ENCODE measurements at regions not wholly inside any gene's neighbourhood (a gene's known extent, or its start where the extent isn't known, plus 50 kb on each side); places are given as distances from the start of the nearest gene placed in this dataset.
"Not testable (repeated sequence)": the region's sequence is repeated elsewhere in the genome, so short reads cannot be mapped to it uniquely, and the experiment has no call there.

DNA sequence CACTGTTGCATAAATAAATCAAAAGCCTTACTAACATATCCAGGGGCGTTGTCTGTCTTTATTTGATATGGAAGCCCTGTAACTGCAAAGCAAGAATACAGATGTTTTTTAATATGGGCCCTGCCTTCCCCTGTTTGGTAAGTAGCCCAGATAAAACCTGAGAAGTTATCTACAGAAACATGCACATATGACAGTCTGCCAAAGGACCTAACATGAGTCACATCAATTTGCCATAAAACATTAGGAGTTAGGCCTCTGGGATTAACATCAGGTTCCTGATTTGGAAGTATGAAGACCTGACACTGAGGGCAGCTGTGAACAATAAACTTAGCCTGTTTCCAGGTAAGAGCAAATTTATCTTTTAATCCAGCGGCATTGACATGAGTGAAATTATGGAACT, 1588.8 kb downstream of the REEP3 start:
- DNase-seq, result no peak

DNA sequence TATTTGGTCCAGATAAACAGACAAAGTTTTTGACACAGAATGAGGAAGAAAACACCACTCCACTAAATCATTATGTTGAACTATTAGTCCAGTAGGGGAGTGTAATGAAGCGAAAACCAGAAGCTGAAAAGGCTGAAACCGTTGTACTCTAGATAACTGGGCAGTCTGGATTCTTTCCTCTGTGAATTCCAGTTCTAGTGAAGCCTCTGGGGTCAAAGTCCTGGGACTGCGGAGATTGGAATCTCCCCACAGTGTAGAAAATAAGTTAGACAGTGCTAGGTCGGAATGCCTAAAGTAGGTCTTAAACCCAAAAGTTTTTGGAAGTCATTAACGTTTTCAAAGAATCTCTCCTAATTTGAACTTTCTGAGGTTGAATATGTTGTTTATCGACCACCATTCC, 1589.9 kb downstream of the REEP3 start:
- DNase-seq, result not testable (repeated sequence)

DNA sequence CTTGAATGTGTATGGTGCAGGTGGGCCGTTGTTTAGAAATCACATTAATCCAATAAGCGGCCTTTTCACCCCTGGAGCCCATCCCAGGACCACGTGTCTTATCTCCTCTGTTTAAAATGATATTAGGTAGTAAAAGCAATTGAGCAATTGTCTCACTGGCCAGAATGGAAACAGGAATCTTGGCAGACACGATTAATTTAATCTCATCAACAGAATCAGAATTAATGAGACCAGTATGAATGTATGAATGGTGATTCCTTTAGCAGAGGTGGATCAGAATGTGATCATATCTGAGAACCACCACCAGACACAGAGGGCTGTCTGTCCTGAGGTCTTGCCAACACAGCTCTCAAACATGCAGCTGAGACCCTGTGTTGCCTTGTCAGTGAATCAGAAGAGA, 1591.4 kb downstream of the REEP3 start:
- no peak for DNase-seq

DNA sequence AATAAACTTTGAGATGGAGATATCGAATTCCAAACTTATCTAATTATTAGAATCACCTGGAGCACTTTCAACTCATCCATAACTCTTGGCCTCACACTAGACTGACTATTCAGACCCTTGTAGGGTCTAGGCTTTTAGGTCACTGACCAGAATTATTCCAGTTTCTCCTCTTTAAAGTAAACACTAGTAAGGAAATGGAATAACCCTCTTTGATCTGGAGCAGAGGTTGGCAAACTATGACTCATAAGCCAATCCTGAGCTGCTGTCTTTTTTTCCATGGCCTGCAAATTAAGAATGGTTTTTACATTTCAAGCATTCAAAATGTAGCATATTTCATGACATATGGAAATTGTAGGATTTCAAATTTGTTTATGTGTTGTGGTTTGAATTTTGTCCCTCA, 1601.9 kb downstream of the REEP3 start:
- no peak for DNase-seq

DNA sequence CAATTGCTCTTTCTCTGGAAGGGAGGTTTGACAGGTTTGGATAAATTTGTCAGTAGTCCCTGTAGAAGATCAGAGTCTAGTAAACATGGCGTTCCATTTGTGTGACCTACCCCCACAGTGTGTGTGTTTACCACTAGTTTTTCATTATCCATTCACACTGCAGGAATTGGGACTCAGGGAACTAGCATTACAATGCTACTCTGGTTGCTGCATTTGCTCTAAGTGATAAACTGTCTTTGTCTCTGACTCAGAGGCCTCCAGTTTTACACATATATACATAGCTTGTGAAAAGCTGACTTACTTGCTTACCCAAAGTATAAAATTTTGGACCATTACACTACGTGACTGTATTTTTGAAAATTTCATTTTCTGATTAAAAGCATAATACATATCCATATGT, 1604.0 kb downstream of the REEP3 start:
- no peak for DNase-seq

DNA sequence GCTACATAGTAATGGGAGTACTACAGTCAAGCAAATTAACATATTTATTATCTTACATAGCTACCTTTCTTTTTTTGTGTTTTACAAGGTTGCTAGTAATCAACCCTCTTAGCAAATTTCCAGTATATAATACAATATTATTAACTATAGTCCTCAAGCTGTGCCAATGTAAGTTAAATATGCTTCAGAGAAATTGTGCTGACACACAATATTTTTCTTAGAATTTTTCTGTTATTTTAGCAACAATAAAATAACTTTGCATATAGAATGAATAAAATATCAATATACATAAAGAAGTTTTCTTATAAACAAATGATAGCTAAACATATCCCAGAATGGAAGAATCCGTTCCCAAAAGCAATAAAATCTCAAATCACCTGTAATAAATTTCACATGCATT, 1605.1 kb downstream of the REEP3 start:
- DNase-seq, result no peak

DNA sequence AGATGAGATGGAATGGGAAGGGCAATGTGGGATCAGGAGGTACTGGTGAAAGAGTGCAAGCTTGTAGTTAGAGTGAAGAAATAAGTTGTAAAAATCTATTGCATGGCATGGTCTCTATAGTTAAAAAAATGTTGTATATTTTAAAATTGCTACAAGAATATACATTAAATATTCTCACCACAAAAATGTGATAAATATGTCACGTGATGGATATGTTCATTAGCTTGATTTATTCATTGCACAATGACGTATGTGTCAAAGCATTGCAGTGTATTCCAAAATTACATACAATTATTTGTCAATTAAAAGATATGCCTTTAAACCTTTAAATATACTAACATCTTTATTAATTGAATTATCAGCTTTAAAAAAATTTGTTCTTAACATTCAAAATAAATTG, 1607.1 kb downstream of the REEP3 start:
- no peak for DNase-seq

DNA sequence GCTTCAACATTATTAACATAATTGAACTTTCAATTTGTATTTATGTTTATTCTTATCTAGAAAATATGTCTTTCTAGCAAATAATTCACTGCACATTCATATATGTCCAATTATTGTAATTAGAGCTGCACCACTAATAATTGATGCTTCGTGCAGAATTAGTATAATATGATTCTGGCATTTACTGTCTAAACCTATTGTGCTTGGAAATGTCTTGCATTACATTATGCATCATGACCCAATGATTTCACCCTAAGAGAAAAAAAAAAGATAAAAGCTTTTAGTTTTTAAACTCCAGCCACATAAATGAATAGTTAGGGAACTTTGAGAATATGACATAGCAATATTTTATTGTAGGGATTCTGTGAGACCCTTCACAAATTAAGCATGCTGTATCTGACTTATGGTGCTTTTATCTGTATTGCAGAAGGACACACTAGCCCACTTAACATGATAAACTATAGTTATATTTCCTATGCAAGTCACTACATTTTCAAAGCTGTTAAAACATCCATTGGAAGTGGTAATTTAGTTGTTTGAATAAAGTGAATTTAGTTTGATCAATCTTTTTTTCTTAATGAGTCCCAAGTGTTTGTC, 1609.1 kb downstream of the REEP3 start:
- no peak for DNase-seq

DNA sequence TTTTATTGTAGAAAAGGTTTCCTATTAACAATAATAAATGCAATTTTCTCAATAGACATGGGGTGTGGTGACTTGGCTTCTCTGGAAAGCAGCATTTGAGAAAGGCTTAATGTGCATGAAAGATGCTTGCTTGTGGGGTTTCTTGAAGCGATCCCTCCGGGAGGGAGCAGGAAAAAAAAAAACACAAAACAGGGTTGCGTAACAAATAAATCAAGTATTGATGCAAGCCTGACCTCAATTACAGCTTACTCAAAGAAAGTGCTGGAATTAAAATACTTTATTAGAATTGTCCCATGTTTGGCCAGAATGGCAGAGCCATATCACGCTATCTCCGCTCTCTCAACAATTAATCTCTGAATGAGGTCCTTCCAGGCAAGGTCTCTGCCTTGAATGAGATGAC, 1612.5 kb downstream of the REEP3 start:
- no peak for DNase-seq

DNA sequence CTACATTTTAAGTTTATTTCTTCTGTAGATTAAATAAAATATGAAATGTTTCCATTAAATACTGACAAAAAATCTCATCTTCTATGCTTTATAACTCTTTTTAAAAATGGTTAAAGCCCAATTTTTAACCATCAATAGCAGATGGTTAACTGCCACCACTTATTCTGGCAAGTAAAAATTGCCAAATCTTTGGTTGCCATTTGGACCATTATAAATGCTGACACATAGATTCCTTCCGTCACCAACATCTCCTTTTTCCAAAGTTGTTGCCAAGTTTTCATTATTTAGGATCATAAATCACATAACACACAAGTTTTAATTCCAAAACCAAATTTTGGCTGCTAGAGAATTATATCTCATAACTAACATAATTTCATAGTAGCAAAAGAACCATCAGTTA, 1614.3 kb downstream of the REEP3 start:
- DNase-seq, result no peak

DNA sequence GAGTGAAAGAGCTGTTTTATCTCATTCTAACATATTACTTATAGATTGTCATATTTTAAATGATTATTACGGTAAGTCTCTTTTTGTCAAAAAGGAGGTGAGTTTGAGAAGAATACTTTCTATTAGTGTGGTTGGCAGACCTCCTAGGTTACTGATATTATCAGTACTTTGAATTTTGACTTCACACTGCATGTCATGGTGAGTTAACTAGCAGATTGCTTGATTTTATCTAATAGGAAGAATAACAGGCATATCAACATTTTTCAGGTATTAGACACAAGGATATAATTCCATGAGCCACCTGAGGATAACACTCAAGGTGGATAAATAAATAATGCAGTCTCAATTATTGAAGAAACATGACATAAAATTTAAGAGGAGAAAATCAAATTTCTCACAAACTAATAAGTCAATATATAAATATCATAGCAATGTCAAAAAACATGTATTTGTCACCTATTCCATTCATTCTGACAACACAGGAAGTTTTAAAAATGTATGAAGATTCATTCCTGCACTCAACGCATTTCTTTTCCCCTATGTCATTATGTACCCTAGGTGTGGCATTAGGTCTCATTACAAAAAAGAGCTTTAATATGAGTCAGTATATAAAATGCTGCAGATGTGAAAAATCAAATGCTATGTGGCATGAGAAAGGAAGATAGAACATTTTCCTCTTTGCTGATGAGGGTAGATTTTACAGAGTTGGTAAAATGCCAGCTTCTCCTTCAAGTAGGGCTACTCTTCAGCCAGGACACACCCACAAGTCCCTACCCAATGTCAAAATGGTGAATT, 1621.6 kb downstream of the REEP3 start:
- DNase-seq, result no peak

DNA sequence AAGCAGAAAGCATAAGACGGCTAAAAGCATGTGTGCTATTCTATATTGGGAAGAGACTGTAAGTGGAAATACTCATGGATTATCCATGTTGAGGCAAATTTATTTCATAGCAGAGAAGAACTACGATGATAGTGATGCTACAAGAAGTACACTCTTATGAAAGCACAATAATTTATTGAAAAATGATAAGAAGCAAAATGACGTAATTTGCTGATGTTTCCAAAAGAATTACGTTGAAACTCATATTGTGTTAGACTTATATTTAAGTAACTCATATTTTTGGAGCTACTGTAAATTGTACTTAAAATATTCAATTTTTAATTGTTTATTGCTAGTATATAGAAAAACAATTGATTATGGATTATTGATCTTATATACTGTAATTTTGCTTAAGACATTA, 1622.5 kb downstream of the REEP3 start:
- no peak for DNase-seq

DNA sequence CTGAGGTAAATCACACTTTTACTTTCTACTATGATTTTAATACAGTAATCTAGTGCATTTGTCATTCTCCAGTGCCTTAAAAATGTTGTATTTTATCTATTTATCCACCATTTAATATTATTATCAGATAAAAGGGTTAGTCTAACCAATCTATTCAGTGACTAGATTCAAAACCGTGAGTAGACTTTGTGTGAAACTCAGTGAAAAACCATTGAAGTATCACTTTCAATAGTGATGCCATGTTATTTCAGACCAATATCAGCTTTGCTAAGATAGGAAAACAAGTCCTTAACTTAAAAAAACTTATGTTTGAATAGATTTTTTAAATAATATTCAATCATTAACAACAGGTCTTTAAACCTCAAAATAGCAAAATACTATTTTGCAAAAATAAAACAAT, 1628.7 kb downstream of the REEP3 start:
- DNase-seq, result no peak

DNA sequence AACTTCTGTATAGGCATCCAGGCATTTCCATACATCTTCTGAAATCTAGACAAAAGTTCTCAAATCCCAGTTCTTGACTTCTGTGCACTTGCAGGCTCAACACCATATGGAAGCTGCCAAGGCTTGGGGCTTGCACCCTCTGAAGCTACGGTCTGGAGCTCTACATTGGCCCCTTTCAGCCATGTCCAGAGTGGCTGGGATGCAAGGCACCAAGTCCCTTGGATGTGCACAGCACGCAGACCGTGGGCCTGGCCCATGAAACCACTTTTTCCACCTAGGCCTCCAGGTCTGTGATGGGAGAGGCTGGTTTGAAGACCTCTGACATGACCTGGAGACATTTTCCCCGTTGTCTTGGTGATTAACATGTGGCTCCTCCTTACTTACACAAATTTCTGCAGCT, 1645.1 kb downstream of the REEP3 start:
- DNase-seq, result no peak

DNA sequence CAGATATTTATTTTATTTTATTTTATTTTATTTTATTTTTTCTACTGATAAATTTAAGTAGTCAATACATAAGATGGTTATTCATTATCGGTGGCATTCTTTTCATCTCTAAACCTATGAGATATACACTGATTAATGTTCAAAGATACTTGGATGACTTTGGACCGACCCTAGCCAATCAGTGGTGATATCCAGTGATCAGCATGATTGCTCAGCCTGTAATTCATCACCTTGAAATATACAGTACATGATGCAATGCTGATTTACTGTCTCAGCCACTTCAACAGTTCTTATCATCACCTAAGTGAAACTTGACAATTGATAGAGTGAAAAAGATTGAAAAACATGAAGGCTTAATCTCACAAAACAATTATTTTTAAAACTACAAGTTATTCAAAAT, 1651.0 kb downstream of the REEP3 start:
- no peak for DNase-seq

DNA sequence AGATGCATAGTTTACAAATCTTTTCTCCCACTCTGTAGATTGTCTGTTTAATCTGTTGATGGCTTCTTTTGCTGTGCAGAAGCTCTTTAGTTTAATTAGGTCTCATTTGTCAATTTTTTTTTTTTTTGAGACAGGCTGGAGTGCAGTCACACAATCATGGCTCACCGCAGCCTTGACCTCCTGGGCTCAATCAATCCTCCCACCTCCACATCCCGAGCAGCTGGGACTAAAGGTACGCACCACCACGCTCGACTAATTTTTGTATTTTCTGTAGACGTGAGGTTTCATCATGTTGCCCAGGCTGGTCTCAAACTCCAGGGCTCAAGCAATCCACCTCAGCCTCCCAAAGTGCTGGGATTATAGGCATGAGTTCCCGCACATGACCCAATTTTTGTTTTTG, 1655.8 kb downstream of the REEP3 start:
- no peak for DNase-seq

DNA sequence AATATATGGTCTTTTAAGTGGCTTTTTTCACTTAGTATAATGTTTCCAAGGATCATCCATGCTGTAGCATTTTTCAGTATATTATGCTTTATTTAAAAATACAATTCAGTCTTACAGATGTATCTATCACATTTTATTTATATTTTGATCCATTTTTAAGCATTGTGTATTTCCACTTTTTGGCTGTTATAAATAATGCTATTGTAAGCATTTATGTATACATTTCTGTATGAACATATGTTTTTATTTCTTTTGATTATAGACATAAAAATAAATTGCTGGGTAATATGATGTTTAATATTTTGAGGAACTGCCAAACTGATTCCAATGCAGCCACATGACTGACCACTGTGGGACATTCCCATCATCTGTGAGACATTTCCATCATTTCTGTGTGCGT, 1662.0 kb downstream of the REEP3 start:
- no peak for DNase-seq

DNA sequence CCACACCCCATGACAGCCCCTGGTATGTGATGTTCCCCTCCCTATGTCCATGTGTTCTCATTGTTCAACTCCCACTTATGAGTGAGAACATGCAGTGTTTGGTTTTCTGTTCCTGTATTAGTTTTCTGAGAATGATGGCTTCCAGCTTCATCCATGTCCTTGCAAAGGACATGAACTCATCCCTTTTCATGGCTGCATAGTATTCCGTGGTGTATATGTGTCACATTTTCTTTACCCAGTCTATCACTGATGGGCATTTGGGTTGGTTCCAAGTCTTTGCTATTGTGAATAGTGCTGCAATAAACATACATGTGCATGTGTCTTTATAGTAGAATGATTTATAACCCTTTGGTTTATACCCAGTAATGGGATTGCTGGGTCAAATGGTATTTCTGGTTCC, 1665.5 kb downstream of the REEP3 start:
- DNase-seq, result not testable (repeated sequence)

DNA sequence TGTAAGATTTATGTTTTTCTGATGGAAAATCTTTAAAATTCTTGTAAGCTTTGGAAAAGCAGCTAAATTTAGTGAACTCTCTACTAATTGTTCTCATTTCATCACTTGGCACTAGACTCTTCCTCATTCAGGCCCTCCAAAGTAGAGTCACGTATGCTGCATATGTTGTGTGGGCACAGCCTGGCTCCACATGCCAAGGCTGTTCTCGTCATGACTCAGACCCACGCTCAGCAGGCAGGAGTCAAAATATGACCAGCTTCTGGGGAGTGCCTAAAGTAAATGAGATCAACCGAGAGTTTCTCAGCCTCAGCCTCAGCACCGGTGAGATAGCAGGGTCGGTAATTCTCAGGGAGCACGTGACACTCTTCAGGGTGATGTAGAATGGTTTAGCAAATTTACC, 1672.9 kb downstream of the REEP3 start:
- no peak for DNase-seq

DNA sequence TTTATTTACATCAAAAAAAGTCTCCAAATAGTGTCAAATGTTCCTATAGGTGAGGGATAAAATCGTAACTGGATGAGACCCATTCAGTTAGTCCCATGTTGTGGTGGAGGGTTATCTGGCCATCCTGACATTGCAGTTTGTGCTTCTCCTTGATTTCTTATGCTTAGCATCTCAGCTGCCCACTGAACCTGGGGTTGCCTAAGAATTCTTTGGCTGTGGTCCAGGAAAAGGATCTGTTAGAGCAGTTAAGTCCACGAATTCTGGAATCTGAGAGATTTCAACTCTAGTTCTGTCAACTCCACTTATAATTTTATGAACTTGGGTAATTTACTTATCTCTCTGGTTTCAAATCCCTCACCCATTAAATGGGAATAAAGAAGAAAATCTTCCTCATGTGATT, 1673.4 kb downstream of the REEP3 start:
- no peak for DNase-seq

DNA sequence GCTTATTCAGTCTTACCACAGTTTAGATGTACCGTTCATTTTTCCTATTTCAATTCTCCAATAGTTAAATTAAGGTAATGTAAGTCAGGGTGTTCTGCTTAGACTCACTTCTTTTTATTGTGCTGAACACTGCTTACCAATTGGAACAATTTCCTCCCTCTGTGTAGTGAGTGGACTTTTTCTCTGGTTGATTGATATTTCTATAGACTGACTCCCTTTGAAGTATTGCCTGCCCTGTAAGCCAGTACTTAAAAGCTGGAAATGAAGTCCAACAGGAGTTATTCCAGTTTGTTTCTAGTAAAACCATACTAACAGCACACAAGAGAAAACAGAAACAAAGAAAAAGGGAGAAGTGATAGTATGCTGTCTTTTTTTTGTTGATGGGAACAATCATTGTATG, 1674.9 kb downstream of the REEP3 start:
- no peak for DNase-seq

DNA sequence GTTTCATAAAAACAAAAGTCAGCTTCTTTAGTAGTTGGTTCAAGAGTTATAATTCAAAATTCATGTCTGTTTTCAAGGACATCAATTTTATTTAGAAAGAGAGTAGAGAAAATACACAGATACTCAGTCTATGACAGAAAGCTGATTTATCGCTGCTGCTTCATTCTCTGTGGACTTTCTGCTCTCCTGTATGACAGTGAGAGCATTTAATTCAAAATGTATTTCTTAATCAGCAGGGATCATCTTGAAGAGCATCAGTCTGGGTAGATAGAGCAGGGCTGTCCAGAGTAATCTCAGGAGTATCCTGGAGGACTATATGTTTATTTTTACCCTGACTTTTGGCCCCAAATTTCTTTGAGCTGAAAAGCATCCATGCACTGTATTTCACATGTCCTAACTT, 1676.7 kb downstream of the REEP3 start:
- DNase-seq, result no peak

DNA sequence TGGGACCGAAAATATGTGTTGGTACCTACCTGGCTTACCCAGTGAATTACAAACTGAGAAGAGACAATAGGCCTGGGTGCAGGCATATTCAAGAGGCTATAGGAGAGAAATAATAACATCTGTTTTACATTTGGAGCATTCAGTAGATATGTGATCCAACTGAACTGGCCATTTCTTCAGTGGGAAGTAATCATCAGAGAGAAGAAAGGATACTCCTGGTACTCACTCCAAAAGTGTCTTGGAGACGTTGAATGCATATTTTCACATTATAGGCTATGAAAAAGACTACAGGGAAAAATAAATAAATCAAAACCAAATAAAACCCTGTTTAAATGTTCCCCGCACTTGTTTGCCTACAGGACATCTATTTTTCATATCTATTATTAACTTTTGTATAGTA, 1680.3 kb downstream of the REEP3 start:
- no peak for DNase-seq

DNA sequence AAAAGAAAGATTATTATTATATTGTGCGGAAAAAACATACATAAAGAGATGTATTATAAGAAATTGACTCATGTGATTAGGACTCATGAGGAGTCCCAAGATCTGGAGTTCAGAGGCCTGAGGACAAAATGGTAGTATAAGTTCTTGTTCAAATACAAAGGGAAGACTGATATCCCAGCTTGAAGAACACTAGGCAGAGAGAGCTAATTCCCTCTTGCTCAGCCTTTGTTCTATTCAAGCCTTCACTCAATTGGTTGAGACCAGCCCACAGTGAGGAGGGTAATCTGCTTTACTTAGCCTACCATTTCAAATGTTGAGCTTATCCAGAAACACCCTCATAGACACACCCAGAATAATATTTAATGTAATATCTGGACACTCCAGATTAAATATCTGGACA, 1683.8 kb downstream of the REEP3 start:
- no peak for DNase-seq

DNA sequence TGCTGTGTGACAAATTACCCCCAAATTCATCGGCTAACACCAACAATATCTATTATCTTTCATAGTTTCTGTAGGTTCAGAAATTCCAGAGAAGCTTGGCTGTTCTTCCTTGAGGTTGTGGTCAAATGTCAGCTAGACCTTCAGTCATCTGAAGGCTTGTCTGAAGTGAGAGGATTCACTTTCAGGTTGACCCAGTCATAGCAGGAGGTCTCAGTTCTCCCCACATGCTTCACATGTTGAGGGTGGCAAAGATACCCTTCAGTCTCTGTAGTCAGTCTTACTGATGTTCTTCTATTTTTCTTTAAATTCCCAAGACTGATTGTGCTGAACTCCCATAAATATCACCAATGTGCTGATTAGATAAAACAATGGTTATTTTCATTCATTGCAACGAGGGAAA, 1692.0 kb downstream of the REEP3 start:
- no peak for DNase-seq
